ENCODE measurements at regions not wholly inside any gene's neighbourhood (a gene's known extent, or its start where the extent isn't known, plus 50 kb on each side); places are given as distances from the start of the nearest gene placed in this dataset.

DNA sequence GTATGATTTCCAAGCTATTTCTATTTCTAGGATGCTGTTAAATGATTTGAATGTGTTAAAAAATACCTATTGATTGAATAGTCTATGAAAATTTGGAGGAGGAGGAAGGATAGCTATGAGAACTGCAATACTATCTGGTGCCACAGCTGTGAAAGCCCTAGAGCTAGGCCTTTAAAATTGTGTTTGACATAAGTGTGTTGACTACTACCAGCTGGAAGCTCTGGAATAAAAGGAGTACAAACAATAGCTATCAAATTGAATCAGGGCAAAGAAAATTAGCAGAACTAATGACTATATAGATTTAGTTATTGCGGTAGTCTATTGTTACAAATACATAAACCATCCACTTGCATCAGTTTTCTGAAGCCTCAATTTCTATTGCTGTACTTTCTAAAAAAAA lies 124.8 kb upstream of the CNTN5 start:
- TF ChIP-seq CTCF (conservative IDR thresholded peaks at IDR 0.05; ENCODE audit: low read depth, low read length) (no peak), EZH2 (IDR thresholded peaks at IDR 0.05; ENCODE audit: low read length, unreplicated experiment) (no peak), EZH2phosphoT487 (IDR thresholded peaks at IDR 0.05; ENCODE audit: borderline replicate concordance, low read length) (no peak)
